HepG2 (cell line): ENCODE measurements at regions not wholly inside any gene's neighbourhood (a gene's known extent, or its start where the extent isn't known, plus 50 kb on each side); places are given as distances from the start of the nearest gene placed in this dataset.

Source experiments
- FOSL2 ChIP-seq: sonication (generic); formaldehyde crosslinking; IDR thresholded peaks from 2 replicates; pipeline ENCODE4 v1.4.0; 2020; ENCODE audit warnings: missing genetic modification reagents
- FOXA1 ChIP-seq, 2 experiments: fragments of 450-650 bp in 1 of 2; sonication (generic) in 1 of 2; formaldehyde crosslinking in 1 of 2; IDR thresholded peaks; 2 replicates each; pipeline versions ENCODE4 v1.4.0 to v1.6.1; 2016 to 2020; ENCODE audit warnings: missing genetic modification reagents in 1 of 2
- MEIS1 ChIP-seq: sonication (generic); formaldehyde crosslinking; IDR thresholded peaks from 2 replicates; pipeline ENCODE4 v1.9.0; 2021; ENCODE audit warnings: mild to moderate bottlenecking, missing genetic modification reagents, moderate library complexity, borderline replicate concordance
- NFE2L1 ChIP-seq: sonication (generic); formaldehyde crosslinking; IDR thresholded peaks from 2 replicates; pipeline ENCODE4 v1.4.0; 2020; ENCODE audit warnings: missing genetic modification reagents, mild to moderate bottlenecking, borderline replicate concordance
- PHF5A ChIP-seq: IDR thresholded peaks from one replicate; pipeline ENCODE4 v1.6.1; 2018; ENCODE audit warnings: low read depth, missing genetic modification reagents; ENCODE audit not compliant: unreplicated experiment
- PPARG ChIP-seq: conservative IDR thresholded peaks from 2 replicates; pipeline ENCODE4 v1.6.1; 2016; ENCODE audit warnings: missing biosample characterization, missing genetic modification reagents
- REXO4 ChIP-seq: sonication (generic); formaldehyde crosslinking; IDR thresholded peaks from 2 replicates; pipeline ENCODE4 v1.8.0; 2022; ENCODE audit warnings: missing genetic modification reagents, mild to moderate bottlenecking, borderline replicate concordance
- RORA ChIP-seq: sonication (generic); formaldehyde crosslinking; IDR thresholded peaks from 2 replicates; pipeline ENCODE4 v1.5.0; 2020; ENCODE audit warnings: mild to moderate bottlenecking, missing genetic modification reagents, moderate library complexity
- SMARCC2 ChIP-seq: fragments of 450-650 bp; IDR thresholded peaks from 2 replicates; pipeline ENCODE4 v1.6.1; 2017; ENCODE audit warnings: antibody characterized with exemption, mild to moderate bottlenecking
- SOX5 ChIP-seq: IDR thresholded peaks from 2 replicates; pipeline ENCODE4 v1.6.1; 2016; ENCODE audit warnings: borderline replicate concordance
- TOPORS ChIP-seq: sonication (generic); formaldehyde crosslinking; IDR thresholded peaks from 2 replicates; pipeline ENCODE4 v1.8.0; 2023; ENCODE audit warnings: mild to moderate bottlenecking, missing genetic modification reagents
- YEATS2 ChIP-seq: sonication (generic); formaldehyde crosslinking; IDR thresholded peaks from 2 replicates; pipeline ENCODE4 v1.4.0; 2020; ENCODE audit warnings: missing genetic modification reagents, borderline replicate concordance
- ZBTB14 ChIP-seq: sonication (generic); formaldehyde crosslinking; IDR thresholded peaks from 2 replicates; pipeline ENCODE4 v1.4.0; 2020; ENCODE audit warnings: missing genetic modification reagents
- ZNF138 ChIP-seq: sonication (generic); formaldehyde crosslinking; IDR thresholded peaks from 2 replicates; pipeline ENCODE4 v1.5.0; 2020; ENCODE audit warnings: mild to moderate bottlenecking, low read depth, missing genetic modification reagents
- ZNF235 ChIP-seq: sonication (generic); formaldehyde crosslinking; IDR thresholded peaks from 2 replicates; pipeline ENCODE4 v1.8.1; 2023; ENCODE audit warnings: mild to moderate bottlenecking, missing genetic modification reagents, borderline replicate concordance
- ZNF558 ChIP-seq: sonication (generic); formaldehyde crosslinking; IDR thresholded peaks from 2 replicates; pipeline ENCODE4 v1.9.0; 2022; ENCODE audit warnings: mild to moderate bottlenecking, missing genetic modification reagents, borderline replicate concordance
- TF ChIP-seq, protein P1 (sequence below): conservative IDR thresholded peaks from 2 replicates; pipeline ENCODE4 v1.6.1; 2018; ENCODE audit warnings: missing genetic modification reagents
- TF ChIP-seq, protein P2 (sequence below), 2 experiments: fragments of 450-650 bp in 1 of 2; sonication (generic) in 1 of 2; formaldehyde crosslinking in 1 of 2; IDR thresholded peaks; 2 replicates each; pipeline versions ENCODE4 v1.6.1 to v1.8.0; 2016 to 2022; ENCODE audit warnings: antibody characterized with exemption in 1 of 2, mild to moderate bottlenecking in 1 of 2, missing genetic modification reagents in 1 of 2

DNA sequence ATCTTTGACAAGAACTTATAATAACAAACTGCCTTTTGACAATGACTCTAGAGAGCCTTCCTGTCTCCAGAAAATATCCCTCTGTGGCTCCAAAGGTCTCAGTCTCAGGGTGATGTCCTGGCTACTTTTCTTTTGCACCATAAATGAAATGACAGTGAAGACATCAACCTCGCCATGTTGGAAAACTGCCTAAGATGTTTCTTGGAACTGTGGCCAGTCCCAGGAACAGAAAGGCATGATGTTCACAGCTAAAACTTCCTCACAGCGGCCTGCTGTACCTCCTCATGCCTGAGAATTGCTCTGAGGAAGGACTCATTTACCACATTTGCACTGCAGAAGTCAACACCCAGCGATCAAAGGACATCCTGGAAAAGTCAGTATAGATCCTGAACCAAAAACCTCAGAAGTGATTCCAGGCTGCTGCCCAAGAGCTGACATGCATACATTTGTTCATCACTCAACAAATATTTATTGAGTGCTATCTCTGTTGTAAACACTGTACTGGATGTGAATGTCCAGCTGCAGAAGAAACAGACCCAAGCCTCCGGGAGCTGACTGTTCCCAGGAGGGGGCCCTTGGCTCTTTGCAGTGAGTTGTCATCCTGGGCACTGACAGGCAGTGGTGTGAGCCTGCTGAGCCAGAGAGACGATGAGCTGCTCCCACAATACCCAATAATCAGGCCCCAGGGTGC lies 64.3 kb upstream of the ACSL3 start (continued):
- TF ChIP-seq PHF5A (CRISPR knock-in tag) = peak; percentile 89
- peak; percentile 93 for TF ChIP-seq FOSL2 (CRISPR knock-in tag)
- TF ChIP-seq YEATS2 = peak; percentile 77; the same call in 1 of the 2 replicates
- peak; percentile 91 for TF ChIP-seq PPARG (CRISPR knock-in tag)
- TF ChIP-seq ZNF558 (CRISPR knock-in tag) = peak; percentile 28; the same call in 1 of the 2 replicates
- TF ChIP-seq, protein P1, sequence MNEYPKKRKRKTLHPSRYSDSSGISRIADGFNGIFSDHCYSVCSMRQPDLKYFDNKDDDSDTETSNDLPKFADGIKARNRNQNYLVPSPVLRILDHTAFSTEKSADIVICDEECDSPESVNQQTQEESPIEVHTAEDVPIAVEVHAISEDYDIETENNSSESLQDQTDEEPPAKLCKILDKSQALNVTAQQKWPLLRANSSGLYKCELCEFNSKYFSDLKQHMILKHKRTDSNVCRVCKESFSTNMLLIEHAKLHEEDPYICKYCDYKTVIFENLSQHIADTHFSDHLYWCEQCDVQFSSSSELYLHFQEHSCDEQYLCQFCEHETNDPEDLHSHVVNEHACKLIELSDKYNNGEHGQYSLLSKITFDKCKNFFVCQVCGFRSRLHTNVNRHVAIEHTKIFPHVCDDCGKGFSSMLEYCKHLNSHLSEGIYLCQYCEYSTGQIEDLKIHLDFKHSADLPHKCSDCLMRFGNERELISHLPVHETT (CRISPR knock-in tag) = peak; percentile 56; the same call in 1 of the 2 replicates
- TF ChIP-seq TOPORS (CRISPR knock-in tag) = peak; percentile 43; the same call in 1 of the 2 replicates
- TF ChIP-seq, protein P2, sequence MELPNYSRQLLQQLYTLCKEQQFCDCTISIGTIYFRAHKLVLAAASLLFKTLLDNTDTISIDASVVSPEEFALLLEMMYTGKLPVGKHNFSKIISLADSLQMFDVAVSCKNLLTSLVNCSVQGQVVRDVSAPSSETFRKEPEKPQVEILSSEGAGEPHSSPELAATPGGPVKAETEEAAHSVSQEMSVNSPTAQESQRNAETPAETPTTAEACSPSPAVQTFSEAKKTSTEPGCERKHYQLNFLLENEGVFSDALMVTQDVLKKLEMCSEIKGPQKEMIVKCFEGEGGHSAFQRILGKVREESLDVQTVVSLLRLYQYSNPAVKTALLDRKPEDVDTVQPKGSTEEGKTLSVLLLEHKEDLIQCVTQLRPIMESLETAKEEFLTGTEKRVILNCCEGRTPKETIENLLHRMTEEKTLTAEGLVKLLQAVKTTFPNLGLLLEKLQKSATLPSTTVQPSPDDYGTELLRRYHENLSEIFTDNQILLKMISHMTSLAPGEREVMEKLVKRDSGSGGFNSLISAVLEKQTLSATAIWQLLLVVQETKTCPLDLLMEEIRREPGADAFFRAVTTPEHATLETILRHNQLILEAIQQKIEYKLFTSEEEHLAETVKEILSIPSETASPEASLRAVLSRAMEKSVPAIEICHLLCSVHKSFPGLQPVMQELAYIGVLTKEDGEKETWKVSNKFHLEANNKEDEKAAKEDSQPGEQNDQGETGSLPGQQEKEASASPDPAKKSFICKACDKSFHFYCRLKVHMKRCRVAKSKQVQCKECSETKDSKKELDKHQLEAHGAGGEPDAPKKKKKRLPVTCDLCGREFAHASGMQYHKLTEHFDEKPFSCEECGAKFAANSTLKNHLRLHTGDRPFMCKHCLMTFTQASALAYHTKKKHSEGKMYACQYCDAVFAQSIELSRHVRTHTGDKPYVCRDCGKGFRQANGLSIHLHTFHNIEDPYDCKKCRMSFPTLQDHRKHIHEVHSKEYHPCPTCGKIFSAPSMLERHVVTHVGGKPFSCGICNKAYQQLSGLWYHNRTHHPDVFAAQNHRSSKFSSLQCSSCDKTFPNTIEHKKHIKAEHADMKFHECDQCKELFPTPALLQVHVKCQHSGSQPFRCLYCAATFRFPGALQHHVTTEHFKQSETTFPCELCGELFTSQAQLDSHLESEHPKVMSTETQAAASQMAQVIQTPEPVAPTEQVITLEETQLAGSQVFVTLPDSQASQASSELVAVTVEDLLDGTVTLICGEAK (IDR thresholded peaks at IDR 0.05) = no peak
- TF ChIP-seq, protein P2 (CRISPR knock-in tag; IDR thresholded peaks at IDR 0.05) = peak; percentile 75
- no peak for TF ChIP-seq NFE2L1 (CRISPR knock-in tag)
- TF ChIP-seq REXO4 (CRISPR knock-in tag) = no peak
- TF ChIP-seq ZNF235 (CRISPR knock-in tag) = no peak
- TF ChIP-seq ZNF138 = no peak
- peak; percentile 99 for TF ChIP-seq FOXA1 (IDR thresholded peaks at IDR 0.05)
- peak; percentile 99 for TF ChIP-seq FOXA1 (CRISPR knock-in tag; IDR thresholded peaks at IDR 0.05)
- TF ChIP-seq SOX5 (CRISPR knock-in tag) = peak; percentile 98
- no peak for TF ChIP-seq RORA (CRISPR knock-in tag)
- peak; percentile 78; the same call in 1 of the 2 replicates for TF ChIP-seq SMARCC2
- peak; percentile 89 for TF ChIP-seq MEIS1 (CRISPR knock-in tag)
- TF ChIP-seq ZBTB14 = no peak
